Activated B cell treated with CpG ODN at 0.5 μM for 24 hours (primary cell): ENCODE measurements at regions not wholly inside any gene's neighbourhood (a gene's known extent, or its start where the extent isn't known, plus 50 kb on each side); places are given as distances from the start of the nearest gene placed in this dataset.

Experiments
- ATAC-seq: fragments of 200-7000 bp; cut with Tn5 transposase; one replicate; pipeline ENCODE4 v1.10.0; 2021; ENCODE audit warnings: low read depth, mild to moderate bottlenecking, moderate library complexity
- CTCF ChIA-PET: fragments of 350-600 bp; sonication (Branson Sonifier 250); formaldehyde crosslinking; loops from one replicate; lab custom pipeline; 2021; ENCODE audit warnings: antibody characterized with exemption; lab: Charles Lee
- POLR2A ChIA-PET: fragments of 350-600 bp; sonication (Branson Sonifier 250); formaldehyde crosslinking; loops from one replicate; lab custom pipeline; 2021; ENCODE audit warnings: antibody characterized with exemption; lab: Charles Lee
- DNase-seq: peaks from one replicate; pipeline ENCODE4 v3.0.0; 2022
- H3K27ac Mint-ChIP-seq: one replicate; pipeline ENCODE4 v1.8.0; 2020; ENCODE audit warnings: mixed read lengths
- H3K27me3 Mint-ChIP-seq: one replicate; pipeline ENCODE4 v1.8.0; 2021; ENCODE audit warnings: mixed read lengths
- H3K36me3 Mint-ChIP-seq: one replicate; pipeline ENCODE4 v1.8.0; 2021; ENCODE audit warnings: low read depth, mixed read lengths
- H3K4me1 Mint-ChIP-seq: one replicate; pipeline ENCODE4 v1.8.0; 2021; ENCODE audit warnings: mixed read lengths
- H3K4me3 Mint-ChIP-seq: one replicate; pipeline ENCODE4 v1.8.0; 2020; ENCODE audit warnings: mild to moderate bottlenecking, mixed read lengths
- H3K9me3 Mint-ChIP-seq: one replicate; pipeline ENCODE4 v1.8.0; 2020; ENCODE audit warnings: mixed read lengths
- CTCF ChIP-seq: fragments of 200-600 bp; IDR thresholded peaks from one replicate; pipeline ENCODE4 v1.8.0; 2022; ENCODE audit warnings: antibody characterized with exemption, mild to moderate bottlenecking
- intact Hi-C: fragments of 100-400 bp; cut with micrococcal nuclease; formaldehyde crosslinking; loops from one replicate; pipeline ENCODE4 v1.15.1; 2024

- POLR2A ChIA-PET: interaction anchor here (0.6 kb wide), 1 partner anchor 534 kb away, joined by 3 read pairs; the partner anchor contains the start of gene USP36
- DNase-seq (no peak), ATAC-seq (no peak)
- Mint-ChIP-seq H3K4me3 (no peak overlapping the region), H3K27me3 (peaks cover 30% of the 10 kb centered on the region), H3K36me3 (no peaks in the 10 kb centered on the region), H3K4me1 (peaks cover 3% of the 10 kb centered on the region), H3K27ac (no peak overlapping the region), H3K9me3 (no peaks in the 10 kb centered on the region)
- no peak for TF ChIP-seq CTCF
- CTCF ChIA-PET: no interaction called here
- intact Hi-C loops: no loop called here
Observed at GRCh38 chr17:79374087-79374689, 236.7 kb downstream of the RBFOX3 start.

GRCh38 chr17:79372470-79373238 is 238.2 kb downstream of the RBFOX3 start:
- TF ChIP-seq CTCF: no peak
- Mint-ChIP-seq H3K4me3 (no peak overlapping the region), H3K36me3 (no peaks in the 10 kb centered on the region), H3K27ac (no peak overlapping the region), H3K9me3 (no peaks in the 10 kb centered on the region), H3K27me3 (peaks cover 27% of the 10 kb centered on the region), H3K4me1 (peaks cover 3% of the 10 kb centered on the region)
- intact Hi-C loops: no loop called here
- ATAC-seq: no peak
- no peak for DNase-seq
- ChIA-PET CTCF (no interaction called here), POLR2A (no interaction called here)

DNA sequence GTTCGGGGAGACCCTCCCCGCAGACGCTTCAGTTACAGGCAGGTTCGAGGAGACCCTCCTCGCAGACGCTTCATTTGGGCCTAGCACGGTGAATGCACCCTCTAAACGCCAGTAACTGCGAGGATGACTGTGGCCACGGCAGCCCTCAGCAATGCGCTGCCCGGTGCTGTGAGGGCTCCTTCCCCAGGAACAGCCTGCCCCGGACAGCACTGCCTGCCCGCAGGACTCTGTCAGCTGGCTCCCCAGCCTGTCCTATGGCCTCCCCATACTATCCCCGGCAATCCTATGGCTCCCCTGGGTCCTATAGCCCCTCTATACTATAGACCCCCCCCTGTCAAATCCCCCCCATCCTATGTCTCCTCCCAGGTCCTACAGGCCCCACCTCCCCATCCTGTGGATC is 238.9 kb downstream of the RBFOX3 start:
- H3K4me1 Mint-ChIP-seq: peaks cover 3% of the 10 kb centered on the region
- ChIA-PET POLR2A (no interaction called here), CTCF (no interaction called here)
- no peak overlapping the region for H3K4me3 Mint-ChIP-seq
- intact Hi-C loops: no loop called here
- H3K27me3 Mint-ChIP-seq: peaks cover 26% of the 10 kb centered on the region
- H3K36me3 Mint-ChIP-seq: no peaks in the 10 kb centered on the region
- no peak for TF ChIP-seq CTCF
- no peaks in the 10 kb centered on the region for H3K9me3 Mint-ChIP-seq
- DNase-seq (no peak), ATAC-seq (no peak)
- H3K27ac Mint-ChIP-seq: no peak overlapping the region

DNA sequence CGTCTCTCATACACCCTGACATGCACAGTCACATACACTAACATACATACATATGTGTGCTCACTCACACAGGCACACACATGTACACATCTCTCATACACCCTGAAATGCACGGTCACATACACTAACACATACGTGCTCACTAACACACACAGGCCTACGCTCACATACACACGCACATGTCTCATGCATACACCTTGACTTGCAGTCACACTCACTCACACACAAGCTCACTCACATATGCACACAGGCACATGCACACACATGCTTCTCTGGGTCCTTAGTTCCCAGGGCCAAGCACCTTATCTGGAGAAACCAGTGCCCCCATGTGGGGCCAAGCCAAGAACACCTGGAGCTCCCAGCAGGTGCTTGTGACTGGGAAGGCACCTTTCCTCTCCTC is 240.3 kb downstream of the RBFOX3 start:
- TF ChIP-seq CTCF: no peak
- Mint-ChIP-seq H3K9me3 (no peaks in the 10 kb centered on the region), H3K27ac (no peak overlapping the region), H3K27me3 (peaks cover 21% of the 10 kb centered on the region), H3K4me1 (peaks cover 3% of the 10 kb centered on the region), H3K4me3 (no peak overlapping the region), H3K36me3 (no peaks in the 10 kb centered on the region)
- intact Hi-C loops: no loop called here
- CTCF ChIA-PET: no interaction called here
- ATAC-seq (no peak), DNase-seq (no peak)
- POLR2A ChIA-PET: no interaction called here

DNA sequence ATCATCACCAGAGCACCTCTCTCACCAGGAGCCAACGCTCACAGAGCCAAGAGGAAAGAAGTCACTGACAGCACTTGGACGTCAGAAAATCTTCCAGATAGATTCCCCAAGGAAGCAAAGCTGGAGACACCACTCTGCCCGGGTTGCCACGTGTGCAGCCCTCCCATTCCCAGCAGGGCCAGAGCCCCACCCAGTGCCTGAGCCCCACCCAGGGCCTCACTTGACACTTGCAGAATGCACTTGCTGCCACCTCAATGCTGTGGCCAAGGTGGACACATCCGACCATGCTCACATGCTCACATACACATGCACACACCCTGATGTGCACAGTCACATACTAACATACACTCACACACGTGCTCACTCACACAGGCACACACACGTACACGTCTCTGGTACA is 240.7 kb downstream of the RBFOX3 start:
- intact Hi-C loops: no loop called here
- ATAC-seq (no peak), DNase-seq (no peak)
- no peak for TF ChIP-seq CTCF
- Mint-ChIP-seq H3K27me3 (peaks cover 23% of the 10 kb centered on the region), H3K4me3 (no peak overlapping the region), H3K4me1 (peaks cover 3% of the 10 kb centered on the region), H3K27ac (no peak overlapping the region), H3K36me3 (no peaks in the 10 kb centered on the region), H3K9me3 (no peaks in the 10 kb centered on the region)
- ChIA-PET CTCF (no interaction called here), POLR2A (no interaction called here)
